HG03095 (cell line): ENCODE measurements at regions not wholly inside any gene's neighbourhood (a gene's known extent, or its start where the extent isn't known, plus 50 kb on each side); places are given as distances from the start of the nearest gene placed in this dataset.
"Not testable (repeated sequence)": the region's sequence is repeated elsewhere in the genome, so short reads cannot be mapped to it uniquely, and the experiment has no call there.

Experiments used
- ATAC-seq: cut with Tn5 transposase; IDR thresholded peaks from one replicate; pipeline ENCODE4 v1.9.1; 2021; ENCODE audit warnings: moderate library complexity; ENCODE audit not compliant: unreplicated experiment

DNA sequence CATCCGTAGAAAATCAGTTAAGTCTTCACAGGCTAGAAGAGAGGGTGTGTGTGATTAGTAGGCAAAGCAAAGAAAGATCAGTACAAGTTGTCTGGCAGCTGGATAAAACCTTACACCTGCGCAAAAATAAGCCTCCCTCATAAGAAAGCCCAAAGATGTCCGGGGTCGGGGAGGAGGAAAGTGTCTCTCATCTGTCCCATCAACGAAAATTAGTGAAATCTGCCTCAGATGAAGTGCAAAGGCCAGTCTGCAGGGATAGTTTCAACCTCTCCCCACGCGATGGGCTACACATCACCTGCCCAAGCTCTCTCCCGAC, 333.9 kb downstream of the SRGAP2C start:
- no peak for ATAC-seq

DNA sequence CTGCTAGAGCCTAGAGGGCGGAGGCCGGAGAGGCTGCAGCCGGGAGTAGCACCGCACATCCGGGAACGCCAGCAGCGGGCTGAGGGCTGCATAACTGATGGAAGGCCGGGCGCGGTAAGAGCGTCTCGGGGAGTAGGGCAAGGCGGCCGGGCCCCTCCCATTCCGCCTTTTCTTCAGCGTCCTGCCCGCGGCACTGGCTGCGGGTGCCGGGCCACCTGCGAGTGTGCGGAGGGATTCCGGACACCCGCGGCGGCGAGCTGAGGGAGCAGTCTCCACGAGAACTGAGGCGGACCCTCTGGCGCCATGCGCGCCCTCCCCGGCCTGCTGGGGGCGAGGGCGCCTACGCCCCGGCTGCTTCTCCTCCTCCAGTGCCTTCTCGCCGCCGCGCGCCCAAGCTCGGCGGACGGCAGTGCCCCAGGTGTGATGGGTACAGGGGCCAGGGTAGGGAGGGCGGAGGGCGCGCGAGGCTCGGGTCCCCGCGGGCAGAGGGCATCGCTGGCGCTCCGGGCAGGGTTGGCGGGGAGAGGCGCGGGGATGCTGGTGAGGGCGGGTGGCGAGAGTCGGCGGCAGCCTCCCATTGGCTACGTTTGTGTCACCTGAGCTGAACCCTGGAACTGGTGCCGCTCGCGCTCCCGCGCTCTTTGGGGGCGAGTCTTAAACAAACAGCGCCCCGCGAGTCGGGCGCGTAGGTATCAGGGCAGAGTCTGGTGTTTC, 334.4 kb downstream of the SRGAP2C start:
- ATAC-seq = no peak

DNA sequence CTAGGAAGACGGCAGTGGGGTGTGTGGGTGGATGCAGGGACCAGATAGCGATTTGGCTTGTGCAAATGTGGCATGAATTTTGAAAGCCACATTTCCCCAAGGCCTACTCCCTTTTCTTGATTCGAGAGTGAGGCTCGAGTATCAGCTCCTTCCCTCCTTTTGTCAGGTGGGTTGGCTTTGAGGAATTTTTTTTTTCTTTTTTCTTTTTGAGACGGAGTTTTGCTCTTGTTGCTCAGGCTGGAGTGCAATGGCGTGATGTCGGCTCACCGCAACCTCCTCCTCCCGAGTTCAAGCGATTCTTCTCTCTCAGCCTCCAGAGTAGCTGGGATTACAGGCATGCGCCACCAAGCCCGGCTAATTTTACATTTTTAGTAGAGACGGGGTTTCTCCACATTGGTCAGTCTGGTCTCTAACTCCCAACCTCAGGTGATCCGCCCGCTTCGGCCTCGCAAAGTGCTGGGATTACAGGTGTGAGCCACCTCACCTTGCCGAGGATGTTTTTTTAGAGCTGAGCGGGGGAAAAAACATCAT, 335.0 kb downstream of the SRGAP2C start:
- not testable (repeated sequence) for ATAC-seq

GRCh38 chr1:121522061-121522759, 337.4 kb downstream of the SRGAP2C start:
- ATAC-seq = no peak

GRCh38 chr1:121523112-121523511, 338.3 kb downstream of the SRGAP2C start:
- not testable (repeated sequence) for ATAC-seq

DNA sequence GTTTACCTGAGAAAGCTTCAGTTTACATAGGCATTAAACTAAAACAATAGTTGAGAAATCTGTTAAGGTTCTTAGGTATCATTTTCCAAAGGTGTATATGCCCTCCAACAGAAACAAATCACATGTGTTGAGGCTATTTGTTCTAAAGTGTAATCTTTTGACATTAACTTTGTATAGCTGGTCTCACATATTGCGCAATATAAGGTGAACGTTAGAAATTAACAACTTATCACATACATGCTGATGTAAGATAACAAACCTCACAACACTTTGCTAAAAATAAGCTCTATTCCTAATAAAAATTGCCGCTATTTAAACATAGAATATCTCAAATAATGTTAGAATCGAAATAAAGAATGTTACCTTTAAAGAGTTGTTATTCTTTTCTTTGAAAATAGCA, 340.6 kb downstream of the SRGAP2C start:
- ATAC-seq = no peak

DNA sequence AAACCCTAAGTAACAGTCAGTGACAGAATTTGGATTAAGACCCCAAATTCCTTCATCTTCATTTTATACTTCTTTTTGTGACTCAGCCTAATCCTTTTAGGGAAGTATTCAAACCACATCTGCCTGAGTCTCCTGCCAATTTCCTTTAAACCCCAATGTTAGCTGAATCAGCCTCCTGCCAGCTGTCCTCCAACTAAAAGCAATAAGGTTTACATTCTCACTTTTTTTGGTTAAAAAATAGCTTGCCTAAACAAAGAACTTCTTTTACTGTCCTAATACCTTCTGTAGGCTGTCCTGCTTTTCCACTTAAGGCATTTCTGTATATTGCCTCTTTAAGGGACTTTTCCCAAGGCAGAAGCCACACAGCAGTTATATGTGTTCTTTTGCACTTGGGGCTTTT, 344.2 kb downstream of the SRGAP2C start:
- not testable (repeated sequence) for ATAC-seq

- not testable (repeated sequence) for ATAC-seq
Measured at GRCh38 chr1:121530026-121530425, 345.3 kb downstream of the SRGAP2C start.

DNA sequence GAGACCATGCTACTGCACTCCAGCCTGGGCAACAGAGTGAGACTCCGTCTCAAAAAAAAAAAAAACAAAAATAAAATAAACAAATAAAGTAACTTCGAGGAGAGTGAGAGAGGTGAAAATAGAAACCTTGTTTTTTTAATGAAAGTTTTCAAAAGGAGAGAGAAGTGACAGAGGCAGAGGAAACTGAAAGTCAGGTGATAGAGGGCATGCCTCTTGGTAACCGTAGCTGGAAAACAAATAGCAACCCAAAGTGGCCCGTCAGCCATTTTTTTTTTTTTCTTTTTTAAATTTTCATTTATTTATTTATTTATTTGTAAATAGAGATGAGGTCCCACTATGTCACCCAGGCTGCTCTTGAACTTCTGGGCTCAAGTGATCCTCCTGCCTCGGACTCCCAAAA, 347.0 kb downstream of the SRGAP2C start:
- not testable (repeated sequence) for ATAC-seq

DNA sequence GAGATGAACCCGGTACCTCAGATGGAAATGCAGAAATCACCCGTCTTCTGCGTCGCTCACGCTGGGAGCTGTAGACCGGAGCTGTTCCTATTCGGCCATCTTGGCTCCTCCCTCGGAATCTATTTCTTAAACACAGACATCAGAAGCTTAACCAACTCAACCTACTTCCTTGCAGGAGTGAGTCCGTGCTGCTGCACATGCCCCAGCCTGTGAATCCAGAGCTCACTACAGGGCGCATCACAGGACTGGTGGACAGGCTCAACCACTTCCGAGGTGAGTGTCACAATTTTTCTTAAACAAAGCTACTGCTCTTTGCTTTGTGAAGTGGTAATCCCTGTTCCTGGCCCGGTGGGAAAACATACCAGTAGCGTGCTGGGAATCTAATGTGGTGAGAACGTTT, 353.4 kb downstream of the SRGAP2C start:
- not testable (repeated sequence) for ATAC-seq

- no peak for ATAC-seq
Measured at GRCh38 chr1:121538943-121539575, 354.3 kb downstream of the SRGAP2C start.

- not testable (repeated sequence) for ATAC-seq
Measured at GRCh38 chr1:121543988-121544387, 359.2 kb downstream of the SRGAP2C start.

- no peak for ATAC-seq
Measured at GRCh38 chr1:121544500-121544899, 359.7 kb downstream of the SRGAP2C start.

GRCh38 chr1:121545899-121546298, 361.1 kb downstream of the SRGAP2C start:
- ATAC-seq = not testable (repeated sequence)

GRCh38 chr1:121546830-121547591, 362.2 kb downstream of the SRGAP2C start:
- no peak for ATAC-seq

- not testable (repeated sequence) for ATAC-seq
Measured at GRCh38 chr1:121547726-121548125, 363.0 kb downstream of the SRGAP2C start.

DNA sequence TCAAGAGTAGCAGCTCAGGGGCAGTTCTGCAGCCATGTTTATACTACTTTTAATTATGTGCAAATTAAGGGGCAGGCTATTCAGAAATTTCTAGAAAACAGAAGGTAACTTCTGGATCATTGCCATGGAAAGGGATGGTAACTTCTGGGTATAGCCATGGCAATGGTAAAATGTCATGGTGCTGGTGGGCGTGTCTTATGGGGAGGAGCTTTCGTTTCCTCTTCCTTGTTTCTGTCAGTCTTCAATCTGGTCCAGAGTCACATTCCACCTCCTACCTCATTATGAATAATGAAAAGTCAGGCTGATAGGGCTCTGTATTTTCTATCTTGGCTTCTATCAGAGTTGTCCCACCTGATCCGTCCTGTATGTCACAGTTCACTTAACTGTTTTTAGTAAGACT, 366.0 kb downstream of the SRGAP2C start:
- ATAC-seq = not testable (repeated sequence)

GRCh38 chr1:121551491-121551890, 366.7 kb downstream of the SRGAP2C start:
- not testable (repeated sequence) for ATAC-seq

GRCh38 chr1:121556560-121556959, 371.8 kb downstream of the SRGAP2C start:
- not testable (repeated sequence) for ATAC-seq

GRCh38 chr1:121558034-121558433, 373.3 kb downstream of the SRGAP2C start:
- not testable (repeated sequence) for ATAC-seq

DNA sequence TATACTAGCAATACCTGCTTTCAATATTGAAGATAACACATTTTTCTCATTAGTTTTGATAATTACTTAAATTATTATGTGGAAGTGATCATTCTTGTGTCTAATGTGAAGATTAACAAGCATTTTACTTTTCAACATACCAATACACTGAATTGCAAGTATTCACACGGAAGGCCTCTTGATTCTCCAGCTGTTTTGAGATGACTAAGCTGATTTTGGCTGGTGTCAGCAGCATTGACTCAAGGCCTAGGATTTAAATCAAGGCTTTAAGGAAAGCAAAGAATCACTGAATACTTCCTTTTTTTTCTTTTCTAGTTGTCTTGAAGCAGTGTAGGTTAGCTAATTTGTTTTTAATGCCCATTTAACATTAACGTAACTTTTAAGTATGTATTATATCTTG, 373.7 kb downstream of the SRGAP2C start:
- ATAC-seq = no peak
